Thoracic aorta (tissue), 2 donors: ENCODE measurements at regions not wholly inside any gene's neighbourhood (a gene's known extent, or its start where the extent isn't known, plus 50 kb on each side); places are given as distances from the start of the nearest gene placed in this dataset.
"Not testable (repeated sequence)": the region's sequence is repeated elsewhere in the genome, so short reads cannot be mapped to it uniquely, and the experiment has no call there.

ENCODE experiments used
- ATAC-seq: fragments of 150-250 bp; one replicate; pipeline ENCODE4 v1.8.0; 2017; ENCODE audit warnings: low read depth; ENCODE audit not compliant: insufficient number of reproducible peaks, low FRiP score
- DNase-seq: peaks from one replicate; pipeline ENCODE4 v3.0.0-alpha.2; 2020; ENCODE audit warnings: low spot score
- H3K27ac ChIP-seq, 2 donors: fragments of 200-600 bp; sonication (generic); 1 replicate in 1 of 2; 2 replicates in 1 of 2; pipeline ENCODE4 v1.5.1; 2016; ENCODE audit warnings: mild to moderate bottlenecking in 2 of 2, moderate library complexity in 2 of 2
- H3K27me3 ChIP-seq: fragments of 200-600 bp; sonication (generic); replicated peaks from 2 replicates; pipeline ENCODE4 v1.6.0; 2016; ENCODE audit warnings: mild to moderate bottlenecking; ENCODE audit not compliant: insufficient read depth
- H3K36me3 ChIP-seq: fragments of 200-600 bp; sonication (generic); one replicate; pipeline ENCODE4 v1.5.1; 2016
- H3K4me1 ChIP-seq, 2 donors: fragments of 200-600 bp; sonication (generic); 1 replicate in 1 of 2; 2 replicates in 1 of 2; pipeline versions ENCODE4 v1.5.1 to v1.6.0; 2016; ENCODE audit warnings: low read depth in 2 of 2, mild to moderate bottlenecking in 1 of 2; ENCODE audit not compliant: control insufficient read depth in 1 of 2
- H3K4me3 ChIP-seq: fragments of 200-600 bp; sonication (generic); 2 replicates; pipeline ENCODE4 v1.5.1; 2016; ENCODE audit warnings: mild to moderate bottlenecking
- H3K9me3 ChIP-seq: fragments of 200-600 bp; sonication (generic); 2 replicates; pipeline ENCODE4 v1.5.1; 2016
- CTCF ChIP-seq: fragments of 200-600 bp; sonication (generic); IDR thresholded peaks from one replicate; pipeline ENCODE4 v1.5.1; 2019; ENCODE audit warnings: antibody characterized with exemption

DNA sequence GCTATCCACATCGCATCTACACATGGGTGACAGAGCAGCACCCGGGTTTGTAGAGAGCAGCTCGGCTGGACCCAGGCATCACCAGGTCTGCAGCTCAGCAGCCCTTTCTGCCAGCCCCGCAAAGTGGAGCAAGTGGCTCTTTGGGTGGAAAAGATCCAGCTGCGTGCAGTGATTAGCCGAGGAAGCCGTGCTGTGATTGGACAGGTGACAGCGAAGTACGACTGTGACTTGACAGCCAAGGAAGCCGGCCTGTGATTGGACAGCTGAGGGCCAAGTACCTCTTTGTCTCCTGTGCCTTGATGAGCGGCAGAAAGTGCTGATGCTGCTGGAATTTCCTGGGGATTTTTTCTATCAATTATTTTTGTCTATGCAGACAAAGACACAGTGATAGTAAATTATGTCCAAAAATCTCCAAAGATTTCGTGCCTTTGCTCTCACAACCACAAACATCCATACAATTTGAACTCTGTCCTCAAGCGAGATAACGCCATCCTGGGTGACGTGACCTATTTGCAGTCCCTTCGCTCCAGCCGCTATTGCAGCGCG, 62.3 kb upstream of the GPR31 start:
- Histone ChIP-seq H3K4me3 (no peak overlapping the region), H3K36me3 (no peaks in the 10 kb centered on the region), H3K9me3 (no peaks in the 10 kb centered on the region), H3K27ac (no peak overlapping the region), H3K4me1 (no peaks in the 10 kb centered on the region), H3K27me3 (no peaks in the 10 kb centered on the region)
- no peak for ATAC-seq
- DNase-seq = no peak
- no peak for TF ChIP-seq CTCF

- no peaks in the 10 kb centered on the region for H3K27me3 ChIP-seq
- no peaks in the 10 kb centered on the region for H3K9me3 ChIP-seq
- TF ChIP-seq CTCF = no peak
- ATAC-seq (no peak), DNase-seq (no peak)
- H3K36me3 ChIP-seq = no peaks in the 10 kb centered on the region
- no peak overlapping the region for H3K4me3 ChIP-seq
- no peak overlapping the region for H3K27ac ChIP-seq
- H3K4me1 ChIP-seq = no peaks in the 10 kb centered on the region
Observed at GRCh38 chr6:167221400-167222201, 63.8 kb upstream of the GPR31 start.

- not testable (repeated sequence) for ATAC-seq, H3K4me1 ChIP-seq, H3K4me3 ChIP-seq, H3K9me3 ChIP-seq, H3K27ac ChIP-seq, H3K36me3 ChIP-seq, H3K27me3 ChIP-seq, DNase-seq
Observed at GRCh38 chr6:167225566-167226382, 65.3 kb upstream of the UNC93A start.

GRCh38 chr6:167226383-167226685, 64.8 kb upstream of the UNC93A start:
- no peaks in the 10 kb centered on the region for H3K27me3 ChIP-seq
- H3K9me3 ChIP-seq = no peaks in the 10 kb centered on the region
- ATAC-seq (no peak), DNase-seq (no peak)
- no peaks in the 10 kb centered on the region for H3K36me3 ChIP-seq
- no peak for TF ChIP-seq CTCF
- H3K4me3 ChIP-seq = no peak overlapping the region
- H3K4me1 ChIP-seq = no peaks in the 10 kb centered on the region
- no peak overlapping the region for H3K27ac ChIP-seq

GRCh38 chr6:167226791-167227190, 64.3 kb upstream of the UNC93A start:
- no peak overlapping the region for H3K4me3 ChIP-seq
- H3K9me3 ChIP-seq = no peaks in the 10 kb centered on the region
- H3K4me1 ChIP-seq = no peaks in the 10 kb centered on the region
- ATAC-seq (no peak), DNase-seq (no peak)
- H3K36me3 ChIP-seq = no peaks in the 10 kb centered on the region
- H3K27ac ChIP-seq = no peak overlapping the region
- H3K27me3 ChIP-seq = no peaks in the 10 kb centered on the region
- TF ChIP-seq CTCF = no peak
